ENCODE measurements at regions not wholly inside any gene's neighbourhood (a gene's known extent, or its start where the extent isn't known, plus 50 kb on each side); places are given as distances from the start of the nearest gene placed in this dataset.

DNA sequence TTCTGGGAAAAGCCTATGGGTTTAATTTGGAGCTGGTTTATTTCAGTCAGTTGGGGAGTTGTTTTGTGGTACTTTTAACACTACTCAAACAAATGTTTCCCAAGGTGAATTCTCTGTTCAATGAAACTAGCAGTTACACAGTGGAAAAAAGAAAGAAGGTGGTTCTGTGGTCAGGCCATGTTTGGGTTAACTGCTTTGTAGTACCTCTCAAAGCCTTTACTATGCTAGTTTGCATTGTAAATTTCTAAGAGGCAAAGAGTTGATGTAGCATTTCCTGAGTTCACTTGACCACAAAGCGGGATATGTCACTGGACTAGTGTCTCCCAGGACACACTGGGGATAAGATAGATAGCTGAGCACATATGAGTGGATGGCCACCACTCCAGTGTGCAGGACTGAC is 145.4 kb downstream of the KIF20B start:
- DNase-seq (no peak), ATAC-seq (no peak), FAIRE-seq (no peak)
- Histone ChIP-seq H3K9me3 (no peaks in the 10 kb centered on the region), H3K27ac (no peak overlapping the region), H3K36me3 (no peaks in the 10 kb centered on the region), H3K27me3 (no peaks in the 10 kb centered on the region), H3K4me1 (no peaks in the 10 kb centered on the region), H3K4me3 (no peak overlapping the region)
- WGBS, 2 donors, result 93 to 97% methylated on average over 1 of the region's 1 CpG
- intact Hi-C loops (cut with DNase I), result no loop called here
- TF ChIP-seq, protein P1, sequence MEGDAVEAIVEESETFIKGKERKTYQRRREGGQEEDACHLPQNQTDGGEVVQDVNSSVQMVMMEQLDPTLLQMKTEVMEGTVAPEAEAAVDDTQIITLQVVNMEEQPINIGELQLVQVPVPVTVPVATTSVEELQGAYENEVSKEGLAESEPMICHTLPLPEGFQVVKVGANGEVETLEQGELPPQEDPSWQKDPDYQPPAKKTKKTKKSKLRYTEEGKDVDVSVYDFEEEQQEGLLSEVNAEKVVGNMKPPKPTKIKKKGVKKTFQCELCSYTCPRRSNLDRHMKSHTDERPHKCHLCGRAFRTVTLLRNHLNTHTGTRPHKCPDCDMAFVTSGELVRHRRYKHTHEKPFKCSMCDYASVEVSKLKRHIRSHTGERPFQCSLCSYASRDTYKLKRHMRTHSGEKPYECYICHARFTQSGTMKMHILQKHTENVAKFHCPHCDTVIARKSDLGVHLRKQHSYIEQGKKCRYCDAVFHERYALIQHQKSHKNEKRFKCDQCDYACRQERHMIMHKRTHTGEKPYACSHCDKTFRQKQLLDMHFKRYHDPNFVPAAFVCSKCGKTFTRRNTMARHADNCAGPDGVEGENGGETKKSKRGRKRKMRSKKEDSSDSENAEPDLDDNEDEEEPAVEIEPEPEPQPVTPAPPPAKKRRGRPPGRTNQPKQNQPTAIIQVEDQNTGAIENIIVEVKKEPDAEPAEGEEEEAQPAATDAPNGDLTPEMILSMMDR (IDR thresholded peaks at IDR 0.05), result no peak

DNA sequence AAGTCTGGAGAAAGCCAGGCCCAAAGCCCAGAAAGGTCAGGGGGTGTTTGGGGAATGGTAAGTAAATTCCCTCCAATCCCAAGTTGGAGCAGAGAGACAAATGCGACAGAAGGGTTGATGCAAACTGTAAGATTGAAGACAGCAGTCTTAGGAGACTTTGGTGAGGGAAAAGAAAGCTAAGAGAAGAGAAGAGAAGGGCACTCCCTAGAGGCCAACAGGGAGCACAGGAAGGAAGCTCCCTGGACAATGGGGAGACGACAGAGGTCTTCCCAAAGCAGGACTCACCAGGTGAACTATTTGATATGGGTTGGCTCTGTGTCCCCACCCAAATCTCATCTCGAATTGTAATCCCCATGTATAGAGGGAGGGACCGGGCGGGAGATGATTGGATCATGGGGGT is 151.5 kb downstream of the KIF20B start:
- Histone ChIP-seq H3K27me3 (no peaks in the 10 kb centered on the region), H3K9me3 (no peaks in the 10 kb centered on the region), H3K36me3 (no peaks in the 10 kb centered on the region), H3K27ac (no peak overlapping the region), H3K4me3 (no peak overlapping the region), H3K4me1 (no peaks in the 10 kb centered on the region)
- FAIRE-seq (no peak), ATAC-seq (no peak), DNase-seq (no peak)
- 81 to 89% methylated on average over 5 of the region's 5 CpGs for WGBS, 2 donors
- intact Hi-C loops (cut with DNase I), result no loop called here
- TF ChIP-seq, protein P1 (IDR thresholded peaks at IDR 0.05), result no peak

DNA sequence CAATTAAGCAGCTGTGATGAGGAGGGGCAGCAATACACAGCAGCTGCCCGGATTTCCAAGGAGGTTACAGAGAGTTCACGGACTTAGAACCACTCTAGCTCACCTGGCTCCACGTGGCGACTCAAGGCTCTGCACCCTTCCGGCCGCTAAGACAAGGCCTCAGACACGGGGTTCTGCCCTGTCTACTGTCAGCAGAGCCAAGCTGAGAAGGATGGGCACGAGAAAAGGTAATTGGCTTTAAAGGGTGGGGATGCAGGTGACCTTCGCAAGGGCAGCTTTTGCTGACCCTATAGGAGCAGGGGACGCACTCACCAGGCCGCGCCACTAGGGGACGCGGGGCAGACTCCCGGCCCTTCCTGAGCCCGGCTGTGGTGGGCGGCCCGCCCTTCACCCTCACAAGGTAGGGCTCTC is 152.4 kb downstream of the KIF20B start:
- WGBS, 2 donors, result 39 to 41% methylated on average over 18 of the region's 18 CpGs
- no peak for FAIRE-seq

DNA sequence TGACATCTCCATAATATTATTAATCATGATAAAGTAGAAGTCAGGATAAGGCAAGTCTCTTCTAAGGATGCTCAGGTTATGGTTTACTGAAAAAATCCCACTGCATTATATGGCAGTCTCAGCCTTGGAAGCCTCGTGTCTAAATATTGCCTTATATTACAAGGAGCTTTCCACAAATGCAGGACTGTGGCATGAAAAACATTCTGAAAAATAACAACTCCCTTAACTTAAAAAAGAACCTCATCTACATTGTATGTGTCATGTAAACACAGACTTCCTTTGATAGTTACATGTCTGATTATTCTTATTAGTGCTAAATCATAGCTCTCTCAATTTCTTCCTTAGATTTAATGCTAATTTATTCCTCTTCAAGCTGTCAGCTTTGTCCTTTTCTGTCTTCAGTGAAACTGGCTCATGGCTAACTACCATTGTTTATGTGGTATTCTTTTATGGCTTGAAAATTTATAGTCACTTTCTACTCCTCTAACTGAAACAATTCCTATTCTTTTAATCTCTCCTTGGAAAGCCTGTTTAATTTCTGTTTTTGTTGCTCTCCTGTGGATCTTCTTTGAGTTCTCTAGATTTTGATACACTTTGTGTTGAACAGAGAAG is 156.1 kb downstream of the KIF20B start:
- Histone ChIP-seq H3K27ac (no peak overlapping the region), H3K4me1 (no peaks in the 10 kb centered on the region), H3K4me3 (no peak overlapping the region), H3K9me3 (no peaks in the 10 kb centered on the region), H3K36me3 (no peaks in the 10 kb centered on the region), H3K27me3 (no peaks in the 10 kb centered on the region)
- intact Hi-C loops (cut with DNase I), result no loop called here
- no peak for FAIRE-seq
- no peak for DNase-seq
- WGBS, 2 donors, result 47 to 58% methylated on average over 1 of the region's 1 CpG
- no peak for ATAC-seq
- TF ChIP-seq, protein P1 (IDR thresholded peaks at IDR 0.05), result no peak

More for the DNA sequence above, 152.4 kb downstream of the KIF20B start:
- Histone ChIP-seq H3K27me3 (no peaks in the 10 kb centered on the region), H3K27ac (no peak overlapping the region), H3K9me3 (no peaks in the 10 kb centered on the region), H3K36me3 (no peaks in the 10 kb centered on the region), H3K4me1 (no peaks in the 10 kb centered on the region), H3K4me3 (no peak overlapping the region)
- DNase-seq (no peak), ATAC-seq (no peak)
- intact Hi-C loops (cut with DNase I), result no loop called here
- TF ChIP-seq, protein P1 (IDR thresholded peaks at IDR 0.05), result no peak

DNA sequence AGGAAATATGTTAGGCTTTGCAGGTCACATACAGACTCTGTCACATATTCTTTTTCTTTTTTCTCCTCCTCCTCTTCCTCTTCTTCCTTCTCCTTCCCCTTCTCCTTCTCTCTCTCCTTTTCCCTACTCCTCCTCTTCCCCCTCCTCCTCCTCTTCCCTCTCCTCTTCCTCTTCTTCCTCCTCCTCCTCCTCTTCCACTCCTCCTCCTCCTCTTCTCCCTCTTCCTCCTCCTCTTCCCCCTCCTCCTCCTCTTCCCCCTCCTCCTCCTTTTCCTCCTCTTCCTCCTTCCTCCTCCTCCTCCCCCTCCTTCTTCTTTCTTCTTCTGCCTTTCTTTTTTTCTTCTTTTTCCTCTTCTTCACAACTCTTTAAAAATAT is 159.8 kb downstream of the KIF20B start:
- FAIRE-seq (no peak), DNase-seq (no peak), ATAC-seq (no peak)
- intact Hi-C loops (cut with DNase I), result no loop called here
- no peaks in the 10 kb centered on the region for H3K4me1 ChIP-seq
- H3K36me3 ChIP-seq, result no peaks in the 10 kb centered on the region
- no peak overlapping the region for H3K27ac ChIP-seq
- no peaks in the 10 kb centered on the region for H3K9me3 ChIP-seq
- TF ChIP-seq, protein P1 (IDR thresholded peaks at IDR 0.05), result no peak
- no peak overlapping the region for H3K4me3 ChIP-seq
- H3K27me3 ChIP-seq, result no peaks in the 10 kb centered on the region
